H9 (cell line): ENCODE measurements at regions not wholly inside any gene's neighbourhood (a gene's known extent, or its start where the extent isn't known, plus 50 kb on each side); places are given as distances from the start of the nearest gene placed in this dataset.

Experiments
- DNase-seq: peaks from one replicate; pipeline ENCODE4 v3.0.0-alpha.2; 2017
- H2AFZ ChIP-seq: one replicate; pipeline ENCODE4 v1.6.1; 2013; ENCODE audit warnings: mild to moderate bottlenecking, low read length, control low read depth, moderate library complexity
- H2AK5ac ChIP-seq: 2 replicates; pipeline ENCODE4 v1.6.1; 2013; ENCODE audit warnings: low read length, control low read depth, mixed read lengths; ENCODE audit not compliant: insufficient read length
- H2BK120ac ChIP-seq: one replicate; pipeline ENCODE4 v1.6.1; 2013; ENCODE audit warnings: low read depth, mild to moderate bottlenecking, low read length, control low read depth, inconsistent platforms; ENCODE audit not compliant: poor library complexity, severe bottlenecking
- H2BK12ac ChIP-seq: 2 replicates; pipeline ENCODE4 v1.6.1; 2013; ENCODE audit warnings: low read length, control low read depth, mixed read lengths, low read depth; ENCODE audit not compliant: insufficient read length
- H2BK15ac ChIP-seq: 2 replicates; pipeline ENCODE4 v1.6.1; 2013; ENCODE audit warnings: low read depth, low read length, control low read depth
- H2BK20ac ChIP-seq: one replicate; pipeline ENCODE4 v1.6.1; 2013; ENCODE audit warnings: low read depth, mild to moderate bottlenecking, low read length, control low read depth, inconsistent platforms; ENCODE audit not compliant: poor library complexity, severe bottlenecking
- H2BK5ac ChIP-seq: 2 replicates; pipeline ENCODE4 v1.6.1; 2013; ENCODE audit warnings: low read length, control low read depth, mixed read lengths; ENCODE audit not compliant: insufficient read length
- H3K14ac ChIP-seq: 2 replicates; pipeline ENCODE4 v1.6.1; 2013; ENCODE audit warnings: low read length, control low read depth; ENCODE audit not compliant: insufficient read depth
- H3K18ac ChIP-seq: 2 replicates; pipeline ENCODE4 v1.6.1; 2013; ENCODE audit warnings: low read depth, mild to moderate bottlenecking, mixed read lengths, low read length, control low read depth; ENCODE audit not compliant: insufficient read length
- H3K23ac ChIP-seq: 2 replicates; pipeline ENCODE4 v1.6.1; 2013; ENCODE audit warnings: low read length, control low read depth, mixed read lengths, low read depth; ENCODE audit not compliant: insufficient read length
- H3K23me2 ChIP-seq: 2 replicates; pipeline ENCODE4 v1.6.1; 2013; ENCODE audit warnings: low read depth, mild to moderate bottlenecking, mixed read lengths, low read length, control low read depth; ENCODE audit not compliant: insufficient read length, poor library complexity, severe bottlenecking
- H3K27ac ChIP-seq: 2 replicates; pipeline ENCODE4 v1.5.1; 2013; ENCODE audit warnings: low read length, control low read depth, mixed read lengths, low read depth; ENCODE audit not compliant: insufficient read length
- H3K27me3 ChIP-seq: 2 replicates; pipeline ENCODE4 v1.6.1; 2013; ENCODE audit warnings: low read length, control low read depth, inconsistent platforms; ENCODE audit not compliant: insufficient read depth
- H3K4ac ChIP-seq: 2 replicates; pipeline ENCODE4 v1.6.1; 2013; ENCODE audit warnings: low read depth, mild to moderate bottlenecking, control low read depth, inconsistent platforms, low read length, moderate library complexity
- H3K4me1 ChIP-seq: 2 replicates; pipeline ENCODE4 v1.6.1; 2013; ENCODE audit warnings: low read length, control low read depth, inconsistent platforms; ENCODE audit not compliant: insufficient read depth
- H3K4me2 ChIP-seq: 2 replicates; pipeline ENCODE4 v1.6.1; 2013; ENCODE audit warnings: low read length, control low read depth, mixed read lengths; ENCODE audit not compliant: insufficient read length, insufficient read depth
- H3K56ac ChIP-seq: 2 replicates; pipeline ENCODE4 v1.6.1; 2013; ENCODE audit warnings: low read depth, mild to moderate bottlenecking, mixed read lengths, low read length, control low read depth; ENCODE audit not compliant: insufficient read length
- H3K79me1 ChIP-seq: 2 replicates; pipeline ENCODE4 v1.6.1; 2013; ENCODE audit warnings: low read depth, mild to moderate bottlenecking, moderate library complexity, low read length, control low read depth, inconsistent platforms; ENCODE audit not compliant: insufficient read depth, poor library complexity, severe bottlenecking
- H3K79me2 ChIP-seq: 2 replicates; pipeline ENCODE4 v1.6.1; 2013; ENCODE audit warnings: low read length, control low read depth, inconsistent platforms; ENCODE audit not compliant: insufficient read depth
- H3K9ac ChIP-seq: 2 replicates; pipeline ENCODE4 v1.6.1; 2013; ENCODE audit warnings: low read length, control low read depth, mixed read lengths; ENCODE audit not compliant: insufficient read length; ENCODE audit errors: extremely low read depth
- H3K9me3 ChIP-seq: one replicate; pipeline ENCODE4 v1.6.1; 2013; ENCODE audit warnings: low read depth, low read length, inconsistent platforms; ENCODE audit not compliant: control insufficient read depth
- H3T11ph ChIP-seq: one replicate; pipeline ENCODE4 v1.6.1; 2013; ENCODE audit warnings: mild to moderate bottlenecking, low read length, control low read depth, inconsistent platforms
- H4K20me1 ChIP-seq: one replicate; pipeline ENCODE4 v1.6.1; 2013; ENCODE audit not compliant: control insufficient read depth, insufficient read length, insufficient read depth
- H4K5ac ChIP-seq: 2 replicates; pipeline ENCODE4 v1.6.1; 2013; ENCODE audit warnings: low read depth, mild to moderate bottlenecking, mixed read lengths, low read length, control low read depth; ENCODE audit not compliant: insufficient read length
- H4K8ac ChIP-seq: replicated peaks from 2 replicates; pipeline ENCODE4 v1.6.1; 2013; ENCODE audit warnings: low read length, control low read depth, mixed read lengths, low read depth; ENCODE audit not compliant: insufficient read length
- H4K91ac ChIP-seq: 2 replicates; pipeline ENCODE4 v1.6.1; 2013; ENCODE audit warnings: low read depth, mild to moderate bottlenecking, moderate library complexity, mixed read lengths, low read length, control low read depth; ENCODE audit not compliant: insufficient read length
- H3K27ac Mint-ChIP-seq, 3 experiments: 2 replicates in 2 of 3; 3 replicates in 1 of 3; pipeline ENCODE4 v1.8.0; 2020 to 2021; ENCODE audit warnings: mixed read lengths in 3 of 3, mild to moderate bottlenecking in 1 of 3, moderate library complexity in 1 of 3
- H3K27me3 Mint-ChIP-seq: 2 replicates; pipeline ENCODE4 v1.8.0; 2021; ENCODE audit warnings: low read depth, mild to moderate bottlenecking, moderate library complexity, mixed read lengths
- H3K36me3 Mint-ChIP-seq, 3 experiments: 2 replicates in 2 of 3; 3 replicates in 1 of 3; pipeline ENCODE4 v1.8.0; 2020 to 2021; ENCODE audit warnings: low read depth in 3 of 3, mixed read lengths in 3 of 3; ENCODE audit not compliant: insufficient read depth in 1 of 3
- H3K4me1 Mint-ChIP-seq, 2 experiments: 2 replicates each; pipeline ENCODE4 v1.8.0; 2020; ENCODE audit warnings: mixed read lengths in 2 of 2
- H3K4me3 Mint-ChIP-seq, 2 experiments: 2 replicates in 1 of 2; 3 replicates in 1 of 2; pipeline ENCODE4 v1.8.0; 2020 to 2021; ENCODE audit warnings: mild to moderate bottlenecking in 2 of 2, mixed read lengths in 2 of 2, moderate library complexity in 1 of 2
- H3K9me3 Mint-ChIP-seq, 2 experiments: 2 replicates in 1 of 2; 3 replicates in 1 of 2; pipeline ENCODE4 v1.8.0; 2020; ENCODE audit warnings: mild to moderate bottlenecking in 2 of 2, mixed read lengths in 2 of 2, moderate library complexity in 1 of 2
- CTCF ChIP-seq: fragments of 200-600 bp; sonication (generic); conservative IDR thresholded peaks from 3 replicates; pipeline ENCODE4 v1.8.0; 2021; ENCODE audit warnings: antibody characterized with exemption, mild to moderate bottlenecking
- WGBS: extraction: QIAGEN DNeasy Blood & Tissue Kit; methylation state at CpG from one replicate; pipeline ENCODE4 v1.1.7; 2013; ENCODE audit warnings: missing lambda C conversion rate, low lambda C conversion rate, mixed read lengths; ENCODE audit not compliant: insufficient read length; ENCODE audit errors: extremely low coverage; 5-methylcytosine and 5-hydroxymethylcytosine counted together

- Histone ChIP-seq H3K9ac (no peak overlapping the region), H3K4ac (no peak overlapping the region), H2AFZ (no peak overlapping the region), H3K79me2 (no peaks in the 10 kb centered on the region), H3K27me3 (no peaks in the 10 kb centered on the region), H2BK120ac (no peak overlapping the region), H3T11ph (no peak overlapping the region), H2AK5ac (no peak overlapping the region), H3K23ac (no peak overlapping the region), H2BK5ac (no peak overlapping the region), H2BK12ac (no peak overlapping the region), H2BK15ac (no peak overlapping the region), H3K18ac (no peak overlapping the region), H4K91ac (no peak overlapping the region), H2BK20ac (no peak overlapping the region), H3K4me2 (no peak overlapping the region), H3K4me1 (no peaks in the 10 kb centered on the region), H3K79me1 (no peaks in the 10 kb centered on the region), H3K27ac (no peak overlapping the region), H4K5ac (no peak overlapping the region), H3K56ac (no peak overlapping the region), H4K20me1 (no peaks in the 10 kb centered on the region), H3K23me2 (no peaks in the 10 kb centered on the region), H3K9me3 (no peaks in the 10 kb centered on the region), H4K8ac (no peak overlapping the region), H3K14ac (no peak overlapping the region)
- H3K27ac Mint-ChIP-seq: no peak overlapping the region
- H3K36me3 Mint-ChIP-seq: no peaks in the 10 kb centered on the region
- no CpG with 5 or more reads among the region's 3 CpGs for WGBS
- peaks cover 11 to 12% of the 10 kb centered on the region in 2 experiments for H3K4me1 Mint-ChIP-seq
- H3K27me3 Mint-ChIP-seq: peaks cover 7% of the 10 kb centered on the region
- H3K4me3 Mint-ChIP-seq: no peak overlapping the region
- TF ChIP-seq CTCF: peak; percentile 87
- H3K9me3 Mint-ChIP-seq: no peaks in the 10 kb centered on the region
- DNase-seq: peak; percentile 80
Observed at GRCh38 chr1:5620997-5621396, 371.2 kb downstream of the NPHP4 start.
